ENCODE measurements at regions not wholly inside any gene's neighbourhood (a gene's known extent, or its start where the extent isn't known, plus 50 kb on each side); places are given as distances from the start of the nearest gene placed in this dataset.

DNA sequence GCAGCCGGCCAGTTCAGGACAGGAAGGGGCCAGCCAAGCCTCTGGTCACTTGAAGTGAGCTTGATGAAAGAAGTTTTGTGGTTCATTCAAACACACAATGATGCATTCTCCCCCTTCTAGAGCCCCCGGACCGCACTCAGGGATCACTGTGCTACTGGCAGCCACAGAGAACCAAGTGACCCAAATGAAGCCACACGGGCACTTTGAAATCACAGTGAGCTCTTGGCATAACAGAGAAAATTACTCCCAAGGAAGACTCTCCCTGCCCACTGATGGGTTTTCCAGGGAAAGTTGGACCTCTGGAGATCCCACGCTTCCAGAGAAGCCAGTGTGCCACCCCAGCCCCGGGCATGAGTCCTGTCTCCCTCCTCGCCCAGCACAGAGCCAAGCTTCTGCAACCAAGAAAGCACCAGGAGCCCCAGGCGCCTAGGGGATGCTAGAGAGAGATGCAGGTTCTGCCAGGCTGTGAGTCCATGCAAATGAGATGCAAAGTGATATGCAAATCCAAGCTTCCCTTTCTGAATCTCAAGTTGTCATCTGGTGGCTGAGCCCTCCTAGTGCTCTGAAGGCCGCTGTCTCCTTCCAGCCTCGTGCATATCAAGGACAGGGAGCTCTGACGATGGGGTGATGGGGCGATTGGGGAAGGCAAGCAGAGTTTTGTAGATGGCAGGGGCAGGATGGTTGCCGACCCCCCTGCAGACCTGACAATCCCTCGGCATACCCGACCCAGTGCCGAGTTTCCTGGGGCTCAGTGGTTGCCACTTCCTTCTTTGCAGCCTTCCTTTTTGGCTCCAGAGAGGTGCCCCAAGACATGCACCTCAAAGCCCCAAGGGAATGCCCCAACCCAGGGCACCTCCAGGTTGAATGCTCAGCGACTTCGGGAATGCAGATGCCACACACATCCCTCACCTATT, 59.7 kb upstream of the TNRC6C start:
- no peak for DNase-seq (ENCODE audit: extremely low spot score)
- TF ChIP-seq POLR2A (IDR thresholded peaks at IDR 0.05; ENCODE audit: low read depth) = no peak
- TF ChIP-seq, protein P1, sequence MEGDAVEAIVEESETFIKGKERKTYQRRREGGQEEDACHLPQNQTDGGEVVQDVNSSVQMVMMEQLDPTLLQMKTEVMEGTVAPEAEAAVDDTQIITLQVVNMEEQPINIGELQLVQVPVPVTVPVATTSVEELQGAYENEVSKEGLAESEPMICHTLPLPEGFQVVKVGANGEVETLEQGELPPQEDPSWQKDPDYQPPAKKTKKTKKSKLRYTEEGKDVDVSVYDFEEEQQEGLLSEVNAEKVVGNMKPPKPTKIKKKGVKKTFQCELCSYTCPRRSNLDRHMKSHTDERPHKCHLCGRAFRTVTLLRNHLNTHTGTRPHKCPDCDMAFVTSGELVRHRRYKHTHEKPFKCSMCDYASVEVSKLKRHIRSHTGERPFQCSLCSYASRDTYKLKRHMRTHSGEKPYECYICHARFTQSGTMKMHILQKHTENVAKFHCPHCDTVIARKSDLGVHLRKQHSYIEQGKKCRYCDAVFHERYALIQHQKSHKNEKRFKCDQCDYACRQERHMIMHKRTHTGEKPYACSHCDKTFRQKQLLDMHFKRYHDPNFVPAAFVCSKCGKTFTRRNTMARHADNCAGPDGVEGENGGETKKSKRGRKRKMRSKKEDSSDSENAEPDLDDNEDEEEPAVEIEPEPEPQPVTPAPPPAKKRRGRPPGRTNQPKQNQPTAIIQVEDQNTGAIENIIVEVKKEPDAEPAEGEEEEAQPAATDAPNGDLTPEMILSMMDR (IDR thresholded peaks at IDR 0.05) = no peak
- TF ChIP-seq EP300 (IDR thresholded peaks at IDR 0.05) = no peak
- no peak for TF ChIP-seq POLR2AphosphoS5 (IDR thresholded peaks at IDR 0.05)
- no peak overlapping the region for H3K4me3 ChIP-seq
- no peak overlapping the region for H3K27ac ChIP-seq (replicated peaks in 1 of 4)
- peaks cover 0 to 8% (median 3%) of the 10 kb centered on the region in 4 donors for H3K4me1 ChIP-seq
- H3K9me3 ChIP-seq = no peaks in the 10 kb centered on the region
- no peaks in the 10 kb centered on the region for H3K36me3 ChIP-seq
- intact Hi-C loops (cut with DNase I) = no loop called here
- H3K27me3 ChIP-seq = peaks cover 0 to 3% (median 0%) of the 10 kb centered on the region in 4 donors
- 81% methylated on average over 12 of the region's 18 CpGs for WGBS

DNA sequence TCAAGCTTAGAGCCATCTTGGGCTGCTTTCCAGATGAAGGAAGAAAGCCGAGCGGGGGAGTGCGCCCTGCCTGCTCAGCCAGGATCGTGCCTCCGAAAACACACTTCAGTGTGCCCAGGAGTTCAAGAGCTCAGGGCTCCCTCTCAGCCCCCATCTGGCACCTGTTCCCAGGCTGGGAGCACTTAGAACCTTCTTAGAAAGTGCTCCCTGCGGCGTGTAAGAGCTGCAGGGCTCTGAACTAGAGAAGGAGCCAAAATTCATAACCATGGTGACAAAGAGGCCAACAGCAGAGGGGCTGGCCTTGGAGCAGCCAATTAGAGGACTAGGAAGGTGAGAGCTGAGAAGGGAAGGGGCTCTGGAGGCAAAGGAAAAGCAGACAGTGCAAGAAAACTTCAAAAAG, 59.0 kb upstream of the TNRC6C start:
- Histone ChIP-seq H3K27ac (replicated peaks in 1 of 4) (no peak overlapping the region), H3K4me3 (no peak overlapping the region), H3K4me1 (peaks cover 0 to 8% (median 3%) of the 10 kb centered on the region in 4 donors), H3K9me3 (no peaks in the 10 kb centered on the region), H3K36me3 (no peaks in the 10 kb centered on the region), H3K27me3 (peaks cover 0 to 3% (median 0%) of the 10 kb centered on the region in 4 donors)
- intact Hi-C loops (cut with DNase I) = no loop called here
- 45% methylated on average over 7 of the region's 7 CpGs for WGBS
- DNase-seq (ENCODE audit: extremely low spot score) = no peak
- TF ChIP-seq, protein P1 (IDR thresholded peaks at IDR 0.05) = no peak
- no peak for TF ChIP-seq EP300 (IDR thresholded peaks at IDR 0.05)
- TF ChIP-seq POLR2AphosphoS5 (IDR thresholded peaks at IDR 0.05) = no peak
- TF ChIP-seq POLR2A (IDR thresholded peaks at IDR 0.05; ENCODE audit: low read depth) = no peak

DNA sequence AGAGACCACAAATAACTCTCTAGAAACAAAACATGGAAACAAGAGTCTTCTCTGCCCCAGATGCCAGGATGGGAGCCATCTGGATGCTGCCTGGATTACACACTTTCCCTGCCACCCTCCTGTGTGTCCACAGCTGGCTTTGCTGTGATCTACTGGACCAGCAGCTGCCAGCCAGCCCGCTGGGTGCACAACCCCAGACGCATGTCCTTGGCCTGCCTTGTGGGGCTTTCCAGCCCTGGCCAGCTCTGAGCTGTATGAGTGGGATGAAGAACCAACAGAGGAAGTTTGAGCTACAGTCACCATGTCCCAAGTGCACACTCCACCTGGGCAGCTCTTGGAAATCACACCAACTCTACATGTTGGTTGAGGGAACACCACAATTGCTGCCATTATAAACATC, 57.0 kb upstream of the TNRC6C start:
- H3K4me3 ChIP-seq = no peak overlapping the region
- DNase-seq (ENCODE audit: extremely low spot score) = no peak

DNA sequence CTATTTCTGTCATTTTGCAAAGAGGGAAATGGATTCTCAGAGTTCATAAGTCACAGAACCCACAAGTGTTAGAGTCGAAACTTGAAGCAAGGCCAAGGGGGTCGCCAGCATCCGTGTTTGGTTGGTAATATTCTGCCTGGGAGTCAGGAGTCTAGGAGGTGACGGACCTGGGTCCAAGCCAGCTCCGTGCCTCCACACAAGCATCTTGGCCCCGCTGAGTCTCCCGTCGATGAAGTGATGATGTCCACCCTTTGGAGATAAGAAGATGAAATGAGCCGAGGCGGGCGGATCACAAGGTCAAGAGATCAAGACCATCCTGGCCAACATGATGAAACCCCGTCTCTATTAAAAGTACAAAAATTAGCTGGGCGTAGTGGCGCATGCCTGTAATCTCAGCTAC, 53.2 kb upstream of the TNRC6C start:
- H3K4me1 ChIP-seq = peaks cover 0 to 7% (median 2%) of the 10 kb centered on the region in 4 donors
- no peak overlapping the region for H3K4me3 ChIP-seq
- DNase-seq (ENCODE audit: extremely low spot score) = no peak
- peaks cover 0 to 23% (median 0%) of the 10 kb centered on the region in 4 donors for H3K27me3 ChIP-seq
- TF ChIP-seq POLR2AphosphoS5 (IDR thresholded peaks at IDR 0.05) = no peak
- no peaks in the 10 kb centered on the region for H3K9me3 ChIP-seq
- intact Hi-C loops (cut with DNase I) = no loop called here
- 77% methylated on average over 14 of the region's 14 CpGs for WGBS
- H3K27ac ChIP-seq (replicated peaks in 1 of 4) = no peak overlapping the region
- H3K36me3 ChIP-seq = no peaks in the 10 kb centered on the region

More for the DNA sequence above, 57.0 kb upstream of the TNRC6C start:
- Histone ChIP-seq H3K27me3 (peaks cover 0 to 7% (median 0%) of the 10 kb centered on the region in 4 donors), H3K9me3 (no peaks in the 10 kb centered on the region), H3K4me1 (peaks cover 0 to 8% (median 3%) of the 10 kb centered on the region in 4 donors), H3K27ac (replicated peaks in 1 of 4) (no peak overlapping the region), H3K36me3 (no peaks in the 10 kb centered on the region)
- TF ChIP-seq POLR2A (IDR thresholded peaks at IDR 0.05; ENCODE audit: low read depth) (no peak), EP300 (IDR thresholded peaks at IDR 0.05) (no peak), POLR2AphosphoS5 (IDR thresholded peaks at IDR 0.05) (no peak)
- TF ChIP-seq, protein P1 (IDR thresholded peaks at IDR 0.05) = no peak
- intact Hi-C loops (cut with DNase I) = no loop called here
- 87% methylated on average over 2 of the region's 2 CpGs for WGBS

DNA sequence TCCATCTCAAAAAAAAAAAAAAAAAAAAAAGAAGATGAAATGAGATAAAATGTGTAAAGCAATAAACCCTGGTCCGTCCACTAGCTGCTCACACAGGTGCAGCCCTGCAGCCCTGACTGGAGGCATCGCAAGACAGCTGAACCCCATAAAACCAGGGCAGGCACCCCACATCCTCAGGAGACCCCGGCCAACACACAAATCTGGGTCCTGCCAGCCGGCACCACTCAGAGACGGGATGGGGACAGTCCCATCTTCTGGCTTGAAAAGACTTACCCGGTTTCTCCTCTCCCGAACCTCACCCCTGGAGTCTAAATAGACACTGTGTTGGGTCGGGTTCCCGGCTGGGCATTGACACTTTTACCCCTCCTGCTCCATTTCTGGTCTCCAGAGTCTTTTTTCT, 52.7 kb upstream of the TNRC6C start:
- Histone ChIP-seq H3K4me1 (peaks cover 0 to 7% (median 2%) of the 10 kb centered on the region in 4 donors), H3K9me3 (no peaks in the 10 kb centered on the region), H3K27ac (replicated peaks in 1 of 4) (no peak overlapping the region), H3K27me3 (peaks cover 0 to 23% (median 0%) of the 10 kb centered on the region in 4 donors), H3K4me3 (no peak overlapping the region), H3K36me3 (no peaks in the 10 kb centered on the region)
- intact Hi-C loops (cut with DNase I) = no loop called here
- no peak for TF ChIP-seq POLR2A (IDR thresholded peaks at IDR 0.05; ENCODE audit: low read depth)
- no peak for TF ChIP-seq EP300 (IDR thresholded peaks at IDR 0.05)
- no peak for TF ChIP-seq POLR2AphosphoS5 (IDR thresholded peaks at IDR 0.05)
- TF ChIP-seq, protein P1 (IDR thresholded peaks at IDR 0.05) = no peak
- WGBS = 90% methylated on average over 9 of the region's 9 CpGs
- DNase-seq (ENCODE audit: extremely low spot score) = no peak
